Ramos (cell line): ENCODE measurements at regions not wholly inside any gene's neighbourhood (a gene's known extent, or its start where the extent isn't known, plus 50 kb on each side); places are given as distances from the start of the nearest gene placed in this dataset.

Experiments
- in situ Hi-C: fragments of 300-500 bp; cut with MboI; formaldehyde crosslinking; loops from one replicate; pipeline ENCODE4 v1.14.3; 2022; ENCODE audit warnings: low sequenced_read_pairs; ENCODE audit not compliant: unreplicated experiment

GRCh38 chrX:15191830-15192229 is 78.1 kb downstream of the ASB9 start:
- in situ Hi-C loops = no loop called here

DNA sequence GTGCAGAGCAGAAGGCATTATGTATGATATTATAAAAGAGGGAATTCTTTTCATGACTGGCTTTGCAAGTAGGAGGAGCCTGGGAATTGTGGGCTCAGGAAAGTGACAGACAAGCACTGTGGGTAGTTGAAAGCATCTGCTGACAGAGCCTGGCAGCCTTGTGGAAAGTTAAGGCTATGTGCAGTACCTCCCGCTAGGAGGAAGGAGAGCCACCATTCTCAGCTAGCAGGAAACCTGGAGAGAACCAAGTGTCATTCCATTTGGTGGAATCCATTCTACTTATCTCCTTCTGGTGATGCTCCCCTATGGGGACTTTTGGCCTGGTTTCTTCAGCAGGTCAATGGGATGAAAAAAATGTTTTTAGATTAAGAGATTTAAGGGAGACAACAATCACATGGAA is 81.8 kb downstream of the ASB9 start:
- in situ Hi-C loops = no loop called here

GRCh38 chrX:15177316-15177715 is 92.6 kb downstream of the ASB9 start:
- in situ Hi-C loops = no loop called here

DNA sequence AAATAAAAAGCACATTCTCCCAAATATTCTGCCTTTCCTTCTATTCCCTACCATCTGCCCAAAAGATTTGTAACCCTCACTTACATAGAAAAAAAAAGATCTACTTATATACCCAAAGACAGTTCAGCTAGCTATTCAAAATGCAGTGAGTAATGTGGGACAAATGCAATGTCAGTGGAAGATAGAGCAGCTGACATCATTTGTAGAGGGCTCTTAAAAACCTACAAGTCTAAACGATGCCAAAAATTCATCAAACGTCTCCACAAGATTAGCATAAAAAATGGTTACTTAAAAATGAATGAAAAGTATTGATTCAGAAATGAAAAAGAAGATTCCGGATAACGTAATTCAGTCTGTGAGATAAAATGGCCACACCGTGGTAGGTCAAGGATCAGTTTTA is 96.5 kb downstream of the ASB9 start:
- in situ Hi-C loops = no loop called here

DNA sequence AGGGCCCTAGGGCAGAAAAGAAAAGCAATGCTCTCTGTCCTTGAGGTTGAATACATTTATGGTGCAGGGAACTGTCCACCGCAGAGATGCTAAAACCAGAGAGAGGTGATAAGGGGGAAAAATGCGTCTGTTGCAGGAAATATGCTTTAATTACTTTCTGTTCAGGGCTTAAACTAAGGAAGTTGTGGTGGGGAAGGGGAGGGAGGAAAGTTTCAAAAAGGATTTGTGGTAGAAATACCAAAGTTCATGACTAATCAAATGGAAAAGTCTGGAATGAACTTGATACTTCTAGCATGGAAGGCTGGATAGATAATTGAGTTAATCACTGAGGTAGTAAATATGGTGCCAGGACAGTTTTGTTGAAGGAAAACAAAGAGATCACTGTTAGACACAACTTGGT is 99.0 kb downstream of the ASB9 start:
- in situ Hi-C loops = no loop called here

DNA sequence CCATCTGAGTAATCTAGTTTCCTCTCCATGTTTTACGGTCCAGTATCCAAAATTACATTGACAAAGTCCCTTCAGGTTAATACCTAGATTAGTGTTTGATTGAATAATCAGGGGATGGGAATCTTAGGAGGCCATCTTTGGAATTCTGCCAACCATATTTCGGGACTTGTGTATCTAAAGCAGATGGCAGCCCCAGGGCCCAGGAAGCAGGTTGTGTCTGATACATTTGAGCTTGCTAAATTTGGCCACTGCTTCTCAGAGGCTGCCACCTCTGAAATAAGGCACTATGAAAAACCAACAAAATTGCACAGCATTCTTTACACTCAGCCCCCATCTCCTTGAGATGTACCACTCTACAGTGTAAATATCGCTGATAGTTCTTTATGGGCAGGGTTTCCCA is 102.1 kb downstream of the ASB9 start:
- in situ Hi-C loops = no loop called here

- in situ Hi-C loops = no loop called here
Measured at GRCh38 chrX:15165832-15166231, 104.1 kb downstream of the ASB9 start.

DNA sequence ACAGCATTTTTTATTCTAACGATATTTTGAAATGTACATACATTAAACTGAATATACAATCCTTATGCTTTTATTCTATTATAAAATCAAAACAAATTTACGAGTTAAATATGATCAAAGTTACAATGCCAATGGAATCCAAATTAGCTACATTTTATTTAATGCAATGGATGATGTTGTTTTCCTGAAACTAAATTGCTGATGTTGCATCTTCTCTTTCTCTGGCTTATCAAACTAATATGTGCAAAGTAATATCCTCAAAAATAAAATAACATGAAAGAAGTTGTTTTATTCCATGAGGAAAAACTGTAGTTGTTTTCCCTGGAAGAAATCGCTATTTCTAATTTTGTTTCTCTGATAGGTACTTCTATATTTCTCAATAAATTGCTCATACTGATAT is 106.8 kb downstream of the ASB9 start:
- in situ Hi-C loops = no loop called here

DNA sequence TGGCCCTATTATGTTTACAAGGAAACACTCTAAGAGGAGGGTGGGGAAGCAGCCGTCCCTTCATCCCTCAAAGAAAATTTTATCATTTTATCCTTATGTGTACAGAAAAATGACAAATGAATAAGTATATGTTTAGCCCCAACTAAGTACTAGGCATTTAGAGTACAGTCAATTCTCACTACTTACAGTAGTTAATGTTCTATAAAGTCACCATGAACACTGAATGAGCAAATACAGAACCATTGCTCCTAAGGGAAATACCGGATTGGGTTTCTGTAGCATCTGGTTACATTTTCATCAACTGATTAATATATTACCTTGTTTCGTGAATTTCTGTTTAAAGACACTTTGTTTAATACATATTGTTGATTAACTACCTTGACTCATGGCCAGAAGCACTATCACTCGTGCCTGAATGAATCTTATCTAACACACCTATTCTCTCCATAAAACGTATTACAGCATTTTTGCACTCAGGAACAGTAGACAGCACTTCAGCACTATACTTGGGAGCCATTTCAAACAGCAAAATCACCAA is 109.3 kb downstream of the ASB9 start:
- in situ Hi-C loops = no loop called here

DNA sequence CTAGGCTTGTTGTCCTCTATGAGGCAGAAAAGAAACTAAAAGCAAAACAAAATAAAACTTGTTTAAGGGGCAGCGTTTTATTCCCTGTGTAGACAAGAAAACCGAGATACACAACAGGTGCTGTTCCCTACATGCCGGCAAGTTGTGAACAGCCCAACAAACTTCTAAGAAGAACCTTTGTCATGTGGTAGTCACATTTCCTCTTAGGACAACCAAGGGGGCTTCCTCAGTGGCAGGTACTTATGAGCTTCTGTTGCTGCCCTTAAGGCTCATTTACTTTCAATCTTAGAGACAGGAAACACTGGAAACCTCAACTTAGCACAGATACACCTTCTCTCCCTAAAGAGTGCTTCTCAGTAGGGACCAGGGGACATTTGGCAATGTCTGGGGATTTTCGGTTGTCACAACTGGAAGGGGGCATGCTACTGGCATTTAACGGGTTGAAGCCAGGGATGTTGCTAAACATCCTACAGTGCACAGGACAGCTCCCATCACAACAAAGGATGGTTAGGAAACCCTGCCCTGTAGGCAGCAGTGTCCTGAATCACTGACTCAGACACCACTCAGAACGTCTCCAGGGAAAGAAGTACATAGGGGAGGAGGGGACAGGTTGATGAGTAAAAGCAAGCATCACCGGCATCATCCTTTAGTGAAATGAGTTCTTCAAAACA is 111.0 kb downstream of the ASB9 start:
- in situ Hi-C loops = no loop called here

- in situ Hi-C loops = no loop called here
Measured at GRCh38 chrX:15158350-15158735, 111.5 kb downstream of the ASB9 start.

DNA sequence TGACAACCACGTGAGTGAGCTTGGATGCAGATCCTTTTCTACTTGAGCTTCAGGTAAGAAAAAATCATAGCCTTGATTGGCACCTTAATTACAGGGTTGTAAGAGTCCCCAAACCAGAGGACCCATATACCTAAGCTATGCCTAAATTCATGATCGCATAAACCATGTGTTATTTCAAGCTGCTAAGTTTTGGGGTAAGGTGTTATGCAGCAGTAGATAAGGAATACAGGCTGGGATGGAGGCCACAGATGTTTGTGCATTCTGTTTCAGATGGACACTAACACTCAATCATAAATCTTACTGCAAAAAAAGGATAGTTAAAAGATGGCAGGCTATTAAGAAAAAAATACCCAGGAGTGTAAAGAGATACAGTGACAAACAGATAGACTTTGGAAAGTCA is 112.3 kb downstream of the ASB9 start:
- in situ Hi-C loops = no loop called here

DNA sequence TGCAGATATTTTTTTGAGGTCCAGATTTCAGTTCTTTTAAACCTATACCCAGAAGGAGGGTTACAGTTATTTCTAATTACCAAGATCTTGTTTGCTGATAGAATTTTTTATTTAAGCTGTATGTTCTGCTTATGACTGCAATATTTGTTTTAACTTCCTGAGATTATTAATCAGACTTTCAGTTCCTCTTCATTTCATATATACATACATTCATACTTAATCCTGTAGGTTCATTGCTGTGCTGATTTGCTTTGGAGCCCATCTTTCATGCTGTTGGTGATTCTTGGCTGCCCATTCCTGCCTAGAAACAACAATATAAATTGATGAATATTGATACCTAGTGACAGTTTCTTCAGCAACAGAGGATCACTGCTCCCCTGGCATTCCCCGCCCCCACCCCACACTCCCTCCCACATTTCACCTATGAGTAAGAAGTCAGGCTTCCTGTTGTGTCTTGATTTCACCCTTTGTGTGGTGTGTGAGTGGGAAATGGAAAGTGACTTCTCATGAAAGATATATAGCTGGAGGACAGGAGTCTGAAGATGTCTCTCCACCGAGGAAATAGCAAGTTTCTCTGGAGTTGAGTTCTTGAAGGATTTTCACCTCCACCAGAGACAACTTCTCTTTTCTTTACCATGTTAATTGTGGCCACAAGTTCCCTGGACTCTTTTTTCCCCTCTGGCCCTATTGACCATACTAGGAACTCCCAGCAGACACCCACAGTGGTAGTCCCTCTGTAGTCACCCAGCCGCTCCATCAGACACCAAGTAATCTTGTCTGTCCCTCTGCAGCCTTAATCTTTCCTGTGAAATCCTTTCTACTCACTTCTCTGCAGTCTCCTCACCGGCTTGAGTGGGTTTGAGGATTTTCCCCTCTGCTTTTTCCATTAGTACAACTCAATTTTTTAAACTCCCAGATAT is 118.4 kb downstream of the ASB9 start:
- in situ Hi-C loops = no loop called here

DNA sequence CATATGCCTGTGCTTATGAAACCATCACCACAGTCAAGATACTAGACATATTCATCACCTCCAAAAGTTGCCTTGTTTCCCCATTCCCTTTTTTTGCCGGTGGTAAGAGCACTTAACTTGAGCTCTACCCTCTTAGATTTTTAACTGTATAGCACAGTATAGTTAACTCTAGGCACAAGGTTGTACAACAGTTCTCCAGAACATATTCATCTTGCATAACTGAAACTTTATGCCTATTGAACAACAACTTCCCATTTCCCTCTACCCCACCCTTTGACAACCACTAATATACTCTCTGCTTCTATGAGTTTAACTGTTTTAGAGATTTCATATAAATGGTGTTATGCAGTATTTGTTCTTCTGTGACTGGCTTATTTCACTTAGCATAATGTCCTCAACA is 119.3 kb downstream of the ASB9 start:
- in situ Hi-C loops = no loop called here

- in situ Hi-C loops = loop anchor here (25.0 kb wide), 1 partner anchor 1059 kb away; no protein-coding TSS in a partner anchor
Measured at GRCh38 chrX:15146515-15146914, 123.4 kb downstream of the ASB9 start.

DNA sequence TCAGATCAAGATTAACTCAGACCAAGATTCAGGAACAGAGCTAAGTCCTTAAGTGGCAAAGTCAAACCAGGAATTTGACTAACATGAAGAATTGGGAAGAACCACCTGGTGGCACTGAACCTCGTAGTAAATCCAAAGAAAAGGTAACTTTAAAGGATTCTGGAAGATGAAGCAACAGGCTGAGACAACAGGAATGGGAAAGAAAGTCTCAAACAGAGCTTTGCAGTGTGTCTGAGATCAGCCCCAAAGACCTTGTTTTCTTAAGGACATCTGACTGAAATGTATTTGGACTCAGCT is 126.1 kb downstream of the ASB9 start:
- in situ Hi-C loops = loop anchor here (25.0 kb wide), 1 partner anchor 1056 kb away; no protein-coding TSS in a partner anchor

DNA sequence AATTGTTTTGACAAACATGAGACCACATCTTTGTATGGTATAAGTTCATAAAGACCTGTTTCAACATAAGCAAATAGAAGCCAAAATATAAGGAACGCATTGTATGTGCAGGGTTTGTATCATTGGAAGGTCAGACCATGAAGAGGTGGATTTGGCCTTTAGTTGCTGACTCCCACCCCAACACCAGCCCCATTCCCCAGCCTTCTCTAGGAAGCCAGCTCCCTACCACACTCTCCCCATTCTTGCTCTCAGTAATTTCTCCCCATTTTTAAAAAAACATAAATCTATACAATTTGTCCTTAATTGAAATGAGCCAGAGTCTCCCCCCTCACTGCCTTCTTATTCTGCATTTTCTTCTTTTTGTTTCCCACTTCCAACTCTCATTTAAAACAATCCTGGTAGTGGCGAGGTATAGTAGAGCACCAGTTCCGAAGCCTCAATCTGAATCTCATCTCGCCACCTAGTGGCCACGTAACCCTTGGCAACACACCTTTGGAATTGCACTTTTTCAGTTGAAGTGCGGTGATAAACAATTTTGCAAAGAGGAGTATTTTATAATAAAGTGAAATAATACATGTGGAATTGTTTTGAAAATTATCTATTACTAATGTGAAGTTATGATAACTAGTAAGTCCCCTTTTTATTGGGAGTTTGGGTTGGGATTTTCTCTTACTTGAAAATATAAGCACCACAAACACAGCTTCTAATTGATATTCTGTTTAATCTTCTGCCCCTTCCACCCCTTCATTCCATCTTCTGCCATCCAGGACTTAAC is 126.6 kb downstream of the ASB9 start:
- in situ Hi-C loops = loop anchor here (25.0 kb wide), 1 partner anchor 1056 kb away; no protein-coding TSS in a partner anchor

DNA sequence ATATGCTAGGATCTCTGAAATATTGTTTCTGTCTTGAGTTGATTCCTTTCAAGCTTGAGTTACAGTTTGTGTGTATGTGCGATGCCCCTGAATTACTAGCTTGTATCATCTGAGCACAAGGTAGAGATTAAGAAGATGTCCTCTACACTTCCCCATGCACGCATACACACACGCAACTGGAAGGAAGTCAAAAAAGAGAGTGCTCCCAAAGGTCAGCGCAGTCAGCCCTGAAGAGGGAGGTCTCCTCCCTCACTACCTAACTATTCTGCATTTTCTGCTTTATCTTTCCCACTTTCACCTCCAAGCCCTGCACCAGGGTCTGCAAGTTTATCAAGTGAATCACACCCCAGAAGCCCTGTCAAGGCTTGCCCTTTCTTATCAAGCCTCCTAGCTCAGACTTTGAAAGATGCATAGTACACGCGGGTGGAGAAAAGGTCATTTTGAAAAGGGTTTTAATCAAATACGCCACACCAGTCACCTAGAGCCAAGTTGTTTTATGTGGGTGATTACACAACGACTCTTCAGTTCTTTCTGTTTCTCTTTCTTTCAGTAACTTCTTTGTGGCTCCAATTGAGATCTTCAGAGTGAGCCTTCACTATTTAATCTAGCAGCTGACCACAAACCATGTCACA is 127.7 kb downstream of the ASB9 start:
- in situ Hi-C loops = loop anchor here (25.0 kb wide), 1 partner anchor 1055 kb away; no protein-coding TSS in a partner anchor

GRCh38 chrX:15136795-15137194 is 133.1 kb downstream of the ASB9 start:
- in situ Hi-C loops = loop anchor here (25.0 kb wide), 1 partner anchor 1049 kb away; no protein-coding TSS in a partner anchor

- in situ Hi-C loops = loop anchor here (25.0 kb wide), 1 partner anchor 1042 kb away; no protein-coding TSS in a partner anchor
Measured at GRCh38 chrX:15129412-15129811, 140.5 kb downstream of the ASB9 start.
